HL-60 (cell line): ENCODE measurements at regions not wholly inside any gene's neighbourhood (a gene's known extent, or its start where the extent isn't known, plus 50 kb on each side); places are given as distances from the start of the nearest gene placed in this dataset.

ENCODE experiments used
- DNase-seq, 2 experiments: peaks; one replicate each; pipeline ENCODE4 v3.0.0-alpha.2; 2010 to 2020; ENCODE audit warnings: low read depth in 1 of 2, low spot score in 1 of 2
- H3K27ac ChIP-seq: fragments of 250-450 bp; sonication (Bioruptor Pico); replicated peaks from 2 replicates; pipeline ENCODE4 v1.5.1; 2020; ENCODE audit warnings: mild to moderate bottlenecking, moderate library complexity
- H3K27me3 ChIP-seq: fragments of 250-450 bp; sonication (Bioruptor Pico); 2 replicates; pipeline ENCODE4 v1.5.1; 2021; ENCODE audit warnings: mild to moderate bottlenecking, moderate library complexity; ENCODE audit not compliant: insufficient read depth, poor library complexity, severe bottlenecking
- H3K4me3 ChIP-seq: replicated peaks from 2 replicates; pipeline ENCODE4 v1.5.1; 2011; ENCODE audit warnings: mild to moderate bottlenecking, control low read depth, low read length; ENCODE audit not compliant: insufficient read depth
- GABPA ChIP-seq: IDR thresholded peaks from 2 replicates; pipeline ENCODE4 v1.6.1; 2012; ENCODE audit warnings: low read depth
- POLR2AphosphoS5 ChIP-seq: IDR thresholded peaks from 2 replicates; pipeline ENCODE4 v1.6.1; 2012; ENCODE audit warnings: low read depth
- REST ChIP-seq: IDR thresholded peaks from 2 replicates; pipeline ENCODE4 v1.6.1; 2012; ENCODE audit warnings: low read depth; ENCODE audit not compliant: insufficient replicate concordance
- SPI1 ChIP-seq: IDR thresholded peaks from 2 replicates; pipeline ENCODE4 v1.6.1; 2012; ENCODE audit warnings: low read depth, mild to moderate bottlenecking, borderline replicate concordance
- TF ChIP-seq, protein P1 (sequence below): IDR thresholded peaks from one replicate; pipeline ENCODE4 v1.5.1; 2011; ENCODE audit warnings: low read length, control low read depth, inconsistent platforms; ENCODE audit not compliant: insufficient read depth

DNA sequence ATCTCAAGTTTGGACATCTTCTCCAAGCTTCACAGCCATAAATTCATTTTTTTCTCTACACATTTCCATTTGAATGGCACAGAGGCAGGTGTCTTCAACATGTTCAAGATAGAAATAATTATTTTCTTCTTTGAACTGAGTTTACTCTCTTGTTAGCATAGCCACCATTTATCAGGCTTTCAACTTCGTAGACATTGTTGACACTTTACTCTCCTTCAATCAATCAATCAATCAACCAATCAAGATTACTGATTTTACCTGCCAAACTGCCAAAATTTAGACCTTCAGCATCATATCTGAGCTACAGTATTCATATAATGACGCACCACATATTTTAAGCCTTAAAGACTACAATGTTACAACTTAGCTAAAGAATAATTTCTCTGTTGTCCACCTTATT is 300.1 kb upstream of the LUZP2 start:
- Histone ChIP-seq H3K4me3 (no peak overlapping the region), H3K27me3 (no peaks in the 10 kb centered on the region), H3K27ac (no peak overlapping the region)
- DNase-seq = no peak
- TF ChIP-seq REST (no peak), GABPA (no peak), SPI1 (no peak), POLR2AphosphoS5 (no peak)
- TF ChIP-seq, protein P1, sequence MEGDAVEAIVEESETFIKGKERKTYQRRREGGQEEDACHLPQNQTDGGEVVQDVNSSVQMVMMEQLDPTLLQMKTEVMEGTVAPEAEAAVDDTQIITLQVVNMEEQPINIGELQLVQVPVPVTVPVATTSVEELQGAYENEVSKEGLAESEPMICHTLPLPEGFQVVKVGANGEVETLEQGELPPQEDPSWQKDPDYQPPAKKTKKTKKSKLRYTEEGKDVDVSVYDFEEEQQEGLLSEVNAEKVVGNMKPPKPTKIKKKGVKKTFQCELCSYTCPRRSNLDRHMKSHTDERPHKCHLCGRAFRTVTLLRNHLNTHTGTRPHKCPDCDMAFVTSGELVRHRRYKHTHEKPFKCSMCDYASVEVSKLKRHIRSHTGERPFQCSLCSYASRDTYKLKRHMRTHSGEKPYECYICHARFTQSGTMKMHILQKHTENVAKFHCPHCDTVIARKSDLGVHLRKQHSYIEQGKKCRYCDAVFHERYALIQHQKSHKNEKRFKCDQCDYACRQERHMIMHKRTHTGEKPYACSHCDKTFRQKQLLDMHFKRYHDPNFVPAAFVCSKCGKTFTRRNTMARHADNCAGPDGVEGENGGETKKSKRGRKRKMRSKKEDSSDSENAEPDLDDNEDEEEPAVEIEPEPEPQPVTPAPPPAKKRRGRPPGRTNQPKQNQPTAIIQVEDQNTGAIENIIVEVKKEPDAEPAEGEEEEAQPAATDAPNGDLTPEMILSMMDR = no peak

GRCh38 chr11:24198481-24198880 is 298.4 kb upstream of the LUZP2 start:
- no peak overlapping the region for H3K27ac ChIP-seq
- H3K4me3 ChIP-seq = no peak overlapping the region
- TF ChIP-seq POLR2AphosphoS5 = no peak
- no peak for TF ChIP-seq SPI1
- no peak for TF ChIP-seq REST
- TF ChIP-seq GABPA = no peak
- TF ChIP-seq, protein P1 = no peak
- DNase-seq = no peak
- no peaks in the 10 kb centered on the region for H3K27me3 ChIP-seq

DNA sequence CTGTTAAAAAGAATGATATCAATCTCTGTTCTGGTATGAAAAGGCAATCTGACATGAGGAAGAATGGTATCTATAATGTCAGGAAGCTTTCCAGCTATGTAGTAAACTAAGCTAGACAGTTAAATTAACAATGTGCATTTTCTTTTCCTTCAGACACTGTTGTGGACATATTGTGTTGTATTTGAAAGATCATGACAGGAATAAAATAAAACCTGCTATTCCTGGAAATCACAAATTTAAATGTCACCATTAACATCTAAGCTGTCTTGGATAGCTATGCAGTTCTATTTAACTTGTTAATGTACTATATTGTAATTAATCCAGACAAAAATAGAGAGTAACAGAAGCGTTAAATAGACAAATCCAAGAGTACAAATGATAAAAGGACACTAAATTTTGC is 297.4 kb upstream of the LUZP2 start:
- TF ChIP-seq REST = no peak
- no peak for TF ChIP-seq SPI1
- TF ChIP-seq, protein P1 = no peak
- no peak for TF ChIP-seq POLR2AphosphoS5
- TF ChIP-seq GABPA = no peak
- Histone ChIP-seq H3K4me3 (no peak overlapping the region), H3K27ac (no peak overlapping the region), H3K27me3 (no peaks in the 10 kb centered on the region)
- DNase-seq = no peak
